Left ventricle myocardium inferior (tissue), 1 donor: ENCODE measurements at regions not wholly inside any gene's neighbourhood (a gene's known extent, or its start where the extent isn't known, plus 50 kb on each side); places are given as distances from the start of the nearest gene placed in this dataset.

Source experiments
- DNase-seq: peaks from one replicate; pipeline ENCODE4 v3.0.0-alpha.2; 2020
- H3K27ac ChIP-seq: fragments of 200-600 bp; replicated peaks from 2 replicates; pipeline ENCODE4 v1.8.0; 2021
- H3K27me3 ChIP-seq: fragments of 200-600 bp; 2 replicates; pipeline ENCODE4 v1.8.0; 2021; ENCODE audit warnings: low read depth
- H3K36me3 ChIP-seq: fragments of 200-600 bp; 2 replicates; pipeline ENCODE4 v1.8.0; 2021
- H3K4me1 ChIP-seq: fragments of 200-600 bp; 2 replicates; pipeline ENCODE4 v1.8.0; 2021
- H3K4me3 ChIP-seq: fragments of 200-600 bp; 2 replicates; pipeline ENCODE4 v1.8.0; 2021; ENCODE audit warnings: mild to moderate bottlenecking, moderate library complexity
- H3K9me3 ChIP-seq: fragments of 200-600 bp; replicated peaks from 2 replicates; pipeline ENCODE4 v1.8.0; 2021
- intact Hi-C: fragments of 100-400 bp; cut with micrococcal nuclease; formaldehyde crosslinking; loops from one replicate; pipeline ENCODE4 v1.11.0; 2022
- TF ChIP-seq, protein P1 (sequence below): fragments of 200-600 bp; IDR thresholded peaks from 2 replicates; pipeline ENCODE4 v1.8.0; 2021; ENCODE audit warnings: antibody characterized with exemption, mild to moderate bottlenecking, borderline replicate concordance
- donor health status: DM: no; HTN: yes; CAD: no; lungs with severe emphysema.

DNA sequence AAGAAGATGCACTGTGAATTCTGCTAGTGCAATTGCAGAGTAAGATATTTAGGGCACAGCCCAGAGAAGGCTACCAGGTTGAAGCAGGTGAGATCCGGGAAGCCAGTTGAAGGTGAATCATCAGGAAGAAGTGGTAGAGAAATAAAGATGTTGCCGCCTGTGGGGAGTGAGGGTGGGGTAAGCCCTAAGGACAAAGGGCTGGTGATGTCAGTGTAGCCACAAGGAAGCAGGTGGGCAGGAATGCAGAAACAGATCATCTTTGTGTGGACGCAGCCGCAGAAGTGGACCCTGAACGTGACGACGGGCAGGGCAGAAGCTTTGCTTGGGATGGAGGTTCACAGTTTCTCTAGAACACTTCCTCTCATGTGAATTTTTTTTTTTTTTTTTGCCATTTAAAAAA, 164.2 kb downstream of the ACTL7B start:
- H3K4me3 ChIP-seq, result no peak overlapping the region
- H3K27ac ChIP-seq, result no peak overlapping the region
- peaks cover 45% of the 10 kb centered on the region for H3K9me3 ChIP-seq
- no peaks in the 10 kb centered on the region for H3K4me1 ChIP-seq
- DNase-seq, result no peak
- H3K36me3 ChIP-seq, result no peaks in the 10 kb centered on the region
- H3K27me3 ChIP-seq, result peaks cover 5% of the 10 kb centered on the region
- intact Hi-C loops, result no loop called here
- TF ChIP-seq, protein P1, sequence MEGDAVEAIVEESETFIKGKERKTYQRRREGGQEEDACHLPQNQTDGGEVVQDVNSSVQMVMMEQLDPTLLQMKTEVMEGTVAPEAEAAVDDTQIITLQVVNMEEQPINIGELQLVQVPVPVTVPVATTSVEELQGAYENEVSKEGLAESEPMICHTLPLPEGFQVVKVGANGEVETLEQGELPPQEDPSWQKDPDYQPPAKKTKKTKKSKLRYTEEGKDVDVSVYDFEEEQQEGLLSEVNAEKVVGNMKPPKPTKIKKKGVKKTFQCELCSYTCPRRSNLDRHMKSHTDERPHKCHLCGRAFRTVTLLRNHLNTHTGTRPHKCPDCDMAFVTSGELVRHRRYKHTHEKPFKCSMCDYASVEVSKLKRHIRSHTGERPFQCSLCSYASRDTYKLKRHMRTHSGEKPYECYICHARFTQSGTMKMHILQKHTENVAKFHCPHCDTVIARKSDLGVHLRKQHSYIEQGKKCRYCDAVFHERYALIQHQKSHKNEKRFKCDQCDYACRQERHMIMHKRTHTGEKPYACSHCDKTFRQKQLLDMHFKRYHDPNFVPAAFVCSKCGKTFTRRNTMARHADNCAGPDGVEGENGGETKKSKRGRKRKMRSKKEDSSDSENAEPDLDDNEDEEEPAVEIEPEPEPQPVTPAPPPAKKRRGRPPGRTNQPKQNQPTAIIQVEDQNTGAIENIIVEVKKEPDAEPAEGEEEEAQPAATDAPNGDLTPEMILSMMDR, result no peak

DNA sequence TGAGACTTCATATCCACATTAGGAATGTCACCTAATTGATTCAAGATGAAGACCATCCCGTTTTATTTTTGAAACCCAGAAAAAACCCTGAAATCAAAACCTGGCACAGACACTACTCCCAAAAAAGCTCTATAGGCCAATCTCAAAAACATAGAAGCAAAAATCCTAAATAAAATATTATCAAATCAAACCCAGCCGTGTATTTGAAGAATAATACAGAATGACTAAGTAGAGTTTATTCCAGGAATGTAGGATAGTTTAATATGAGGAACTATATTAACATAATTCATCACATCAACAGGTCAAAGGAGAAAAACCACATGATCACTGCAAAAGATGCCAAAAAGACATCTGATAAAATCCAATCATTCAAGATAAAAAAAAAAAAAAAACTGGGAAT, 167.1 kb downstream of the ACTL7B start:
- no peaks in the 10 kb centered on the region for H3K36me3 ChIP-seq
- peaks cover 9% of the 10 kb centered on the region for H3K27me3 ChIP-seq
- H3K27ac ChIP-seq, result no peak overlapping the region
- DNase-seq, result no peak
- intact Hi-C loops, result no loop called here
- H3K4me3 ChIP-seq, result no peak overlapping the region
- peaks cover 33% of the 10 kb centered on the region for H3K9me3 ChIP-seq
- TF ChIP-seq, protein P1, result no peak
- no peaks in the 10 kb centered on the region for H3K4me1 ChIP-seq

DNA sequence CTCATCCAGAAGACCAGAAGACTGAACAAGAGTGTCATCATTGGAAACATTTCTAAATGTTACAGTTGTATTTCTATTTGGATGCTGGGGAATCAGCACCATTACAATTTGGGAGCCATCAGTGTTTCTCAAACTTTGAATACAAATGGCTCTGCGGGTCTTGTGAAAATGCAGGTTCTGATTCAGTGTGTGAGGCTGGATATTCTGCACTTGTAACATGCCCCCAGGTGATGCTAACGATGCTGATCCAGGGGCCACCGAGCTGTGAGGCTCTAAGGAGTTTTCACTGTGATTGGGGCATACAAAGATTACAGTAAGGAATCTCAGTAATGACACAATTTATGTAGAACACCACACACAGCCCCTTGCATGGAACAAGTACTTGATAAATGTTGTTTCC, 167.7 kb downstream of the ACTL7B start:
- peaks cover 33% of the 10 kb centered on the region for H3K9me3 ChIP-seq
- no peaks in the 10 kb centered on the region for H3K4me1 ChIP-seq
- peaks cover 7% of the 10 kb centered on the region for H3K27me3 ChIP-seq
- no peak for DNase-seq
- H3K4me3 ChIP-seq, result no peak overlapping the region
- no peaks in the 10 kb centered on the region for H3K36me3 ChIP-seq
- TF ChIP-seq, protein P1, result no peak
- H3K27ac ChIP-seq, result no peak overlapping the region
- intact Hi-C loops, result no loop called here

DNA sequence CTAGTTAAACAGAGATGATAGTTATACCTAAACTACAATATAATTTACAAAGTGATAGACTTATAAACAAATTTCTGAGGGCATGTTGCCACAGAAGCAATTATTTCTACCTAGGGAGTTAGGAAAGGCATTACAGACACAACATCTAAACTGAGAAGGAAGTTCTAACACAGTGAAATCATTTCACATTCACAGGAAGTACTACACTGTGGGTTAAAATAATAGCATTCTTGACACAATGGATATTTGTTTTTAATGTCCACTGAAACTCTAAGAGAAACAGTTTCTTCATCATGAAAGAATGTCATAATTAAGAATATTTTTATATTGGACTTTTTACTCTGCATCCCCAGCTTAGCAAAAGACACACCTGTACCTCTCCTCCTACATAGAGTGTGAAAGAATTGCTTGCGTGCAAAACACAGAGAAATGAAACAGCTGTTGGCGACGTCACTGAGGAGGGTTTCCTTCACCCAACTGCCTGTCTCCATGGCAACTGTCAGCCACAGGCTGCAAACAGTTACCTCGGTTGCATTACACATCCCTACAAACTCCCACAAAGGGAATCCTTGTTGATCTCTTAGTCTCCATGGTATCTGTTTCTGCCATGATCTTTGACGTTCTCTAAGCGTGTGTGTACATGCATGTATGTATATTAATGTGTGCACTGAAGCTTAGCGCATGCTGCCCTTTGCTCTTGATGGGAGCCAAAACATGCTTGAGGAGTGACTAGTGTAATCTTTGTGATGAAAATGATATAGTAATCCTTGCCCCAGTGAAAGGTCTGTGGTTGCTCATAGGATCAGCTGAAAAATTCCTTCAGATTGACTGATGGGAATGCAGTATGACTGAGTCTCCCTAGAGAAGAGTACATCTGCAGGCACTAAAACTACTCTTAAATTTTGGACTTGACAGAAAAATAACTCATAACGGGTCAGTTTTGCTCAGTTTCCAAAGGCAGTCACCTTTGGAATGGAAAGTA, 168.5 kb downstream of the ACTL7B start:
- H3K36me3 ChIP-seq, result no peaks in the 10 kb centered on the region
- TF ChIP-seq, protein P1, result no peak
- no peak for DNase-seq
- H3K27me3 ChIP-seq, result peaks cover 6% of the 10 kb centered on the region
- peaks cover 33% of the 10 kb centered on the region for H3K9me3 ChIP-seq
- intact Hi-C loops, result no loop called here
- H3K4me3 ChIP-seq, result no peak overlapping the region
- no peaks in the 10 kb centered on the region for H3K4me1 ChIP-seq
- H3K27ac ChIP-seq, result no peak overlapping the region

DNA sequence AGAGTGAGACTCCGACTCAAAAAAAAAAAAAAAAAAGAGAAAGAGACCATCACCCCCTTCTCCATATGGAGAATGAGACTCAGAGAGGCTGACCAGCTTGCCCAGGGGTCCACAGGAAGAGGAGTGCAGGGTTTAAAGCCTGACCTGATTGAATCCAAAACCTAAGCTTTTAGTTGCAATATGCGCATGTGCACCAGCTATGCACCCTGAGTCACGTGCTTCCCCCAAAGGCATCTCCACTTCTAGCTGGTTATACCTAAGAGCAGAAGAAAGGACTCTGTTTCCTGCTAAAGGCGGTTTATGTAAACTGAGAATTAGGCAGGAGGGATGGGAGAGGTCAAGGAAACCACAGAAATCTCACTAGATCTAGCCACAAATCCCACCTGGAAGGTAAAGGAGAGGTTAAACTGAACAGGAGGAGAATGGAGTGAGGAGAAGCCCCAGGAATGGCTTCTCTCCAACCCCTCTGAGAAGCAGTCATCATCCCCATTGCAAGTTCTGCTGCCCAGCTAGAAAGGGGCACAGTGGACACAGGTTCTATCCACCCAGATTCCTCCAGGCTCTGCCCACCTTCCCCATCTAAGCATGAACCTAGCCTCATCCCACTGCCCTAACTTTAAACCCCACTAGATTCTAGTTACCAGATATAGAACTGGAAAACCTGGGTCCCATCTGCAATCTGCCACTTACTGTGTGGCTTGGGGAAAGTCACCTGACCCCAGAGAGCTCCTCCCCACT, 171.3 kb downstream of the ACTL7B start:
- H3K36me3 ChIP-seq, result no peaks in the 10 kb centered on the region
- peaks cover 13% of the 10 kb centered on the region for H3K27me3 ChIP-seq
- no peak for DNase-seq
- H3K4me3 ChIP-seq, result no peak overlapping the region
- no peaks in the 10 kb centered on the region for H3K4me1 ChIP-seq
- intact Hi-C loops, result no loop called here
- H3K9me3 ChIP-seq, result peaks cover 30% of the 10 kb centered on the region
- TF ChIP-seq, protein P1, result no peak
- no peak overlapping the region for H3K27ac ChIP-seq
